ENCODE measurements at regions not wholly inside any gene's neighbourhood (a gene's known extent, or its start where the extent isn't known, plus 50 kb on each side); places are given as distances from the start of the nearest gene placed in this dataset.
"Not testable (repeated sequence)": the region's sequence is repeated elsewhere in the genome, so short reads cannot be mapped to it uniquely, and the experiment has no call there.

DNA sequence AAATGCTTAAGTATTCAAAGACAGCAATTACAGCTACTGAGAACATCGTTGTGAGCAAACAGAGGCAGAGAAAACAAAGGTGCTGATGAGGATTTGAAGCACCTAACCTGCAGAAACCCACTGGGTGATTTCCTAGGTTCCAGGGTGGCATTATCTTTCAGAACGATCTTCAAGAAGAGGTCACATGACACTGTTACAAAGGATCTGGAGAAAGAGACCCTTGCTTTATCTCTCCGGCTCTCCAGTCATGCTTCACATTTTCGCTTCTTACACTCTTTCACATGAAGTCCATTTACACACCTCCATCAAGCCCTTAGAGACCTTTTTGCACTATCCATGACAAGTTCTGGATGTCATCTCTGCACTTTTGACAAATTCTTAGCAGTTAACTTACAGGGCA is 70.8 kb downstream of the GOLGA8B start:
- H3K36me3 Mint-ChIP-seq (ENCODE audit: low read depth): no peaks in the 10 kb centered on the region
- H3K4me3 Mint-ChIP-seq: no peak overlapping the region
- ChIA-PET CTCF (no interaction called here), POLR2A (no interaction called here)
- ATAC-seq (ENCODE audit: low read depth): no peak
- TF ChIP-seq, protein P1, sequence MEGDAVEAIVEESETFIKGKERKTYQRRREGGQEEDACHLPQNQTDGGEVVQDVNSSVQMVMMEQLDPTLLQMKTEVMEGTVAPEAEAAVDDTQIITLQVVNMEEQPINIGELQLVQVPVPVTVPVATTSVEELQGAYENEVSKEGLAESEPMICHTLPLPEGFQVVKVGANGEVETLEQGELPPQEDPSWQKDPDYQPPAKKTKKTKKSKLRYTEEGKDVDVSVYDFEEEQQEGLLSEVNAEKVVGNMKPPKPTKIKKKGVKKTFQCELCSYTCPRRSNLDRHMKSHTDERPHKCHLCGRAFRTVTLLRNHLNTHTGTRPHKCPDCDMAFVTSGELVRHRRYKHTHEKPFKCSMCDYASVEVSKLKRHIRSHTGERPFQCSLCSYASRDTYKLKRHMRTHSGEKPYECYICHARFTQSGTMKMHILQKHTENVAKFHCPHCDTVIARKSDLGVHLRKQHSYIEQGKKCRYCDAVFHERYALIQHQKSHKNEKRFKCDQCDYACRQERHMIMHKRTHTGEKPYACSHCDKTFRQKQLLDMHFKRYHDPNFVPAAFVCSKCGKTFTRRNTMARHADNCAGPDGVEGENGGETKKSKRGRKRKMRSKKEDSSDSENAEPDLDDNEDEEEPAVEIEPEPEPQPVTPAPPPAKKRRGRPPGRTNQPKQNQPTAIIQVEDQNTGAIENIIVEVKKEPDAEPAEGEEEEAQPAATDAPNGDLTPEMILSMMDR (IDR thresholded peaks at IDR 0.05): no peak
- H3K9me3 Mint-ChIP-seq: no peaks in the 10 kb centered on the region
- DNase-seq: no peak
- peaks cover 9% of the 10 kb centered on the region for H3K4me1 Mint-ChIP-seq
- no peak overlapping the region for H3K27ac Mint-ChIP-seq
- H3K27me3 Mint-ChIP-seq: peaks cover 26% of the 10 kb centered on the region
- intact Hi-C loops (cut with micrococcal nuclease): no loop called here

DNA sequence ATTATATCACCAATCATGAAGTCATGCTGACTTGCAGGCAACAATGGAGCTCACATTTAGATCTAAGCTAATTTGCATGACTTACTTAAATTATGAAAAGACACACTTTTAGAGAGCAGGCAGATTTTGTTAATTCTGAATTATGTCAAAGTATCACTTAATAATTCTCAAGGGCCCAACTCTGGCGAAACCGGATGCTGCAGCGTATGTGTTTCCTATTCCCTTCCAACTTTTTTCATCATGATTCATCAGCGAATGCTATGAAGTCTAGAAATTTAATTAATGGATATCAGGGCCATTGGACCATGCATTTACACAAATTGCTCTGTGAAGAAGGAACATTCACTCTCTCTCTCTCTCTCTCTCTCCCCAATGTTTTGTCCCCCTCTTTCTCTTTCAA is 63.5 kb upstream of the GOLGA8A start:
- intact Hi-C loops (cut with micrococcal nuclease): no loop called here
- TF ChIP-seq, protein P1 (IDR thresholded peaks at IDR 0.05): no peak
- H3K4me3 Mint-ChIP-seq: no peak overlapping the region
- H3K27ac Mint-ChIP-seq: no peak overlapping the region
- CTCF ChIA-PET: no interaction called here
- ATAC-seq (ENCODE audit: low read depth) (no peak), DNase-seq (no peak)
- no peaks in the 10 kb centered on the region for H3K36me3 Mint-ChIP-seq (ENCODE audit: low read depth)
- H3K4me1 Mint-ChIP-seq: no peaks in the 10 kb centered on the region
- no peaks in the 10 kb centered on the region for H3K9me3 Mint-ChIP-seq
- POLR2A ChIA-PET: no interaction called here
- peaks cover 18% of the 10 kb centered on the region for H3K27me3 Mint-ChIP-seq

DNA sequence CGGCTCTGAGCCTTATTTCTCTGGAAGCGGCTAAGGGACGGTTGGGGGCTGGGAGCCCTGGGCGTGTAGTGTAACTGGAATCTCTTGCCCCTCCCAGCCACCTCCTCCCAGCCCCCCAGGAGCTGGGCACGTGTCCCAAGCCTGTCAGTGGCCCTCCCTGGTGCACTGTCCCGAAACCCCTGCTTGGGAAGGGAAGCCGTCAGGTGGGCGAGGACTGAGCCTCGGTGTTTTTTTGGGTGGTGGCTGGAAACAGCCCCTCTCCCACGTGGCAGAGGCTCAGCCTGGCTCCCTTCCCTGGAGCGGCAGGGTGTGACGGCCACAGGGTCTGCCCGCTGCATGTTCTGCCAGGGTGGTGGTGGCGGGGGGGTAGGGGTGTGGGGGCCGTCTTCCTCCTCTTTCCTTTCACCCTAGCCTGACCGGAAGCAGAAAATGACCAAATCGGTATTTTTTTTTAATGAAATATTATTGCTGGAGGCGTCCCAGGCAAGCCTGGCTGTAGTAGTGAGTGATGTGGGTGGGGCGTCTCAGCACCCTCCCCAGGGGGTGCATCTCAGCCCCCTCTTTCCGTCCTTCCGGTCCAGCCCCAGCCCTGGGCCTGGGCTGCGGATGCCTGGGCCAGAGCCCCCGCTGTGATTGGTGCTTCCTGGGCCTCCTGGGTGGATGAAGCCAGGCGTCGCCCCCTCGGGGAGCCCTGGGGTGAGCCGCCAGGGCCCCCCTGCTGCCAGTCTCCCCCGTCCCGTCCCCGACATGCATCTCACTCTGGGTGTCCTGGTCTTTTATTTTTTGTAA is 58.8 kb upstream of the GOLGA8A start:
- Mint-ChIP-seq H3K4me3 (no peak overlapping the region), H3K27ac (no peak overlapping the region), H3K36me3 (ENCODE audit: low read depth) (no peaks in the 10 kb centered on the region), H3K9me3 (peaks cover 3% of the 10 kb centered on the region), H3K4me1 (no peaks in the 10 kb centered on the region), H3K27me3 (peaks cover 15% of the 10 kb centered on the region)
- intact Hi-C loops (cut with micrococcal nuclease): no loop called here
- ATAC-seq (ENCODE audit: low read depth) (no peak), DNase-seq (no peak)
- TF ChIP-seq, protein P1 (IDR thresholded peaks at IDR 0.05): no peak
- POLR2A ChIA-PET: no interaction called here
- CTCF ChIA-PET: no interaction called here

DNA sequence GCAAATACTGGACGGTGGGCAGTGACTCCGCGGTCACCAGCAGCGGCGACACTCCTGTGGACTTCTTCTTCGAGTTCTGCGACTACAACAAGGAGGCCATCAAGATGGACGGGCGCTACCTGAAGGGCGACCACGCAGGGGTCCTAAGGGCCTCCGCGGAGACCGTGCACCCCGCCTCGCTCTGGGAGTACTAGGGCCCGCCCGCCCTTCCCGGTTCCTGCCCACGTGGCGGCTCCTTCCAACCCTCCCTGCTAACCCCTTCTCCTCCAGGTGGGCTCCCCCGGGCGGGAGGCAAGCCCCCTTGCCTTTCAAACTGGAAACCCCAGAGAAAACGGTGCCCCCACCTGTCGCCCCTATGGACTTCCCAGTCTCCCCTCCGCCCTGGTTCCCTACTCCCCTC is 58.1 kb upstream of the GOLGA8A start:
- H3K27me3 Mint-ChIP-seq: peaks cover 21% of the 10 kb centered on the region
- DNase-seq; H3K4me3 Mint-ChIP-seq; POLR2A ChIA-PET; CTCF ChIA-PET; H3K36me3 Mint-ChIP-seq (ENCODE audit: low read depth); H3K4me1 Mint-ChIP-seq; H3K27ac Mint-ChIP-seq; H3K9me3 Mint-ChIP-seq; ATAC-seq (ENCODE audit: low read depth); intact Hi-C loops (cut with micrococcal nuclease): not testable (repeated sequence)

DNA sequence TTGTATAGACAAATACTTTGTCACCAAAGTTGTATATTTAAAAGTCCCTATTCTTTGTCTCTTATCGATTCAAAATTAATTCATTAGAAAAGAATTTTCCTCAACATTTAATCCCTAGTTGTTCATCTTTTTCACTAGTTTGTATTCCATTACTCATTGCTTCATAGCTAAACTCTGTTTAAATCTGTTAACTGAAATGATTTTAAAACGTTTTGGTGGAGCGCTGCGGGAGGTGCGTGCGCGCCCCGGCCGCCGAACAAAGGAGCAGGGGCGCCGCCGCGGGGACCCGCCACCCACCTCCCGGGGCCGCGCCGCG is 56.4 kb upstream of the GOLGA8A start:
- intact Hi-C loops (cut with micrococcal nuclease): no loop called here
- ChIA-PET POLR2A (no interaction called here), CTCF (no interaction called here)
- no peak for DNase-seq
- Mint-ChIP-seq H3K27me3 (peaks cover 22% of the 10 kb centered on the region), H3K4me1 (no peaks in the 10 kb centered on the region), H3K27ac (no peak overlapping the region), H3K4me3 (no peak overlapping the region), H3K9me3 (peaks cover 11% of the 10 kb centered on the region), H3K36me3 (ENCODE audit: low read depth) (no peaks in the 10 kb centered on the region)
- TF ChIP-seq, protein P1 (IDR thresholded peaks at IDR 0.05): no peak
- ATAC-seq (ENCODE audit: low read depth): no peak

DNA sequence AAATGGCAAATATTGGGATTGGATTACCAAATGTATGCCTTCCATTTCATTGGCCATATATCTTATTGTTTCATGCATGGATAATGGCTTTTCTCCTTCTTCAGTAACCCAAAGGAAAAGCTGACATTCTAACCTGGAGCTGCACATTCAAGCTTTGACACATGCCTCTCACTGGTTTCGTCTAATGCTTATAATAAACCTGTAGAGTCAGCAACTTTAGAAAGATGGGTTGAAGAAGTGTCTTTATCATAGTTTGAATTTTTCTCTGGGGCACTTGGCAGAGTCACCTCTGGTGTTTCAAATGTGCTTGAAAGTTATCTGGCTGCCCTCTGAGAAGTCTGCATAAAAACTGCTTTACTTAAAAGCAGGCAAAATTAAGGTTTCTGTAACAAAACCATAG is 55.4 kb upstream of the GOLGA8A start:
- no peak overlapping the region for H3K27ac Mint-ChIP-seq
- TF ChIP-seq, protein P1 (IDR thresholded peaks at IDR 0.05): no peak
- intact Hi-C loops (cut with micrococcal nuclease): no loop called here
- no peak overlapping the region for H3K4me3 Mint-ChIP-seq
- POLR2A ChIA-PET: no interaction called here
- CTCF ChIA-PET: no interaction called here
- H3K36me3 Mint-ChIP-seq (ENCODE audit: low read depth): no peaks in the 10 kb centered on the region
- peaks cover 11% of the 10 kb centered on the region for H3K9me3 Mint-ChIP-seq
- no peak for DNase-seq
- peaks cover 21% of the 10 kb centered on the region for H3K27me3 Mint-ChIP-seq
- no peaks in the 10 kb centered on the region for H3K4me1 Mint-ChIP-seq
- ATAC-seq (ENCODE audit: low read depth): no peak

DNA sequence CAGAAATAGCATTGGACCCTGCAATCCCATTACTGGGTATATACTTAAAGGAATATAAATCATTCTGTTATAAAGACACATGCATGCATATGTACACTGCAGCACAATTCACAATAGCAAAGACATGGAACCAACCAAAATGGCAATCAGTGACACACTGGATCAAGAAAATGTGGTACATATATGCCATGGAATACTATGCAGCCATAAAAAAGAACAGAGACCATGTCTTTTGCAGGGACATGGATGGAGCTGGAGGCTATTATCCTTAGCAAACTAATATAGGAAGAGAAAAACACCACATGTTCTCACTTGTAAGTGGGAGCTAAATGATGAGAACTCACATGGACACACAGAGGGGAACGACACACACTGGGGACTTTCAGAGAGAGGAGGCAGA is 53.9 kb upstream of the GOLGA8A start:
- POLR2A ChIA-PET; CTCF ChIA-PET; H3K27ac Mint-ChIP-seq; ATAC-seq (ENCODE audit: low read depth); DNase-seq; H3K4me3 Mint-ChIP-seq; H3K4me1 Mint-ChIP-seq; intact Hi-C loops (cut with micrococcal nuclease); H3K36me3 Mint-ChIP-seq (ENCODE audit: low read depth): not testable (repeated sequence)
- peaks cover 11% of the 10 kb centered on the region for H3K9me3 Mint-ChIP-seq
- H3K27me3 Mint-ChIP-seq: peaks cover 17% of the 10 kb centered on the region

Data from activated B cell treated with CpG ODN at 0.5 μM for 24 hours (primary cell).